Transverse colon (tissue), 4 donors: ENCODE measurements at regions not wholly inside any gene's neighbourhood (a gene's known extent, or its start where the extent isn't known, plus 50 kb on each side); places are given as distances from the start of the nearest gene placed in this dataset.
"Not testable (repeated sequence)": the region's sequence is repeated elsewhere in the genome, so short reads cannot be mapped to it uniquely, and the experiment has no call there.

Experiments
- CTCF ChIP-seq, 5 experiments: fragments of 200-600 bp in 3 of 5; fragments of 450-650 bp in 2 of 5; sonication (generic) in 3 of 5; IDR thresholded peaks; 1 replicate in 2 of 5; 2 replicates in 3 of 5; pipeline ENCODE4 v1.5.1; 2016 to 2017; ENCODE audit warnings: antibody characterized with exemption in 5 of 5, inconsistent platforms in 3 of 5, mild to moderate bottlenecking in 2 of 5, moderate library complexity in 1 of 5
- EP300 ChIP-seq: sonication (generic); formaldehyde crosslinking; IDR thresholded peaks from one replicate; pipeline ENCODE4 v1.6.1; 2017; ENCODE audit warnings: antibody characterized with exemption, low read depth
- POLR2A ChIP-seq: fragments of 450-650 bp; IDR thresholded peaks from one replicate; pipeline ENCODE4 v1.6.1; 2016; ENCODE audit warnings: antibody characterized with exemption, mild to moderate bottlenecking, moderate library complexity
- POLR2AphosphoS5 ChIP-seq, 3 donors: sonication (generic); formaldehyde crosslinking; IDR thresholded peaks; one replicate each; pipeline ENCODE4 v1.6.1; 2016; ENCODE audit warnings: antibody characterized with exemption in 3 of 3

- not testable (repeated sequence) for TF ChIP-seq CTCF (IDR thresholded peaks at IDR 0.05); EP300; POLR2A; POLR2AphosphoS5 (IDR thresholded peaks at IDR 0.05)
Observed at GRCh38 chr13:73160371-73161031, 101.7 kb downstream of the KLF5 start.
